SU-DHL-6 (cell line): ENCODE measurements at regions not wholly inside any gene's neighbourhood (a gene's known extent, or its start where the extent isn't known, plus 50 kb on each side); places are given as distances from the start of the nearest gene placed in this dataset.

Experiments
- CTCF ChIP-seq: fragments of 200-600 bp; sonication (generic); IDR thresholded peaks from one replicate; pipeline ENCODE4 v1.5.1; 2017; ENCODE audit warnings: antibody characterized with exemption, mild to moderate bottlenecking, low read length, moderate library complexity; ENCODE audit not compliant: insufficient read depth, poor library complexity, severe bottlenecking
- EZH2phosphoT487 ChIP-seq: fragments of 200-600 bp; sonication (generic), shearing (Covaris generic); conservative IDR thresholded peaks from 2 replicates; pipeline ENCODE4 v1.6.1; 2018; ENCODE audit warnings: mild to moderate bottlenecking, antibody characterized with exemption, low read length, moderate library complexity, mixed read lengths

- TF ChIP-seq EZH2phosphoT487 (no peak), CTCF (no peak)
These were observed 73.9 kb upstream of the PGBD5 start for GRCh38 chr1:230500063-230500462.
